OCI-LY1 (cell line): ENCODE measurements at regions not wholly inside any gene's neighbourhood (a gene's known extent, or its start where the extent isn't known, plus 50 kb on each side); places are given as distances from the start of the nearest gene placed in this dataset.

Experiments
- H2AFZ ChIP-seq: fragments of 200-600 bp; sonication (generic), shearing (Covaris generic); 2 replicates; pipeline ENCODE4 v1.6.0; 2014; ENCODE audit warnings: antibody characterized with exemption, mild to moderate bottlenecking, low read length
- H3F3A ChIP-seq: fragments of 200-600 bp; sonication (generic), shearing (Covaris generic); 2 replicates; pipeline ENCODE4 v1.6.0; 2014; ENCODE audit warnings: mild to moderate bottlenecking, antibody characterized with exemption, low read length, moderate library complexity; ENCODE audit not compliant: insufficient read depth
- H3K27ac ChIP-seq: fragments of 200-600 bp; sonication (generic); 2 replicates; pipeline ENCODE4 v1.5.1; 2014; ENCODE audit warnings: low read length, mixed run types, mild to moderate bottlenecking, low read depth; ENCODE audit not compliant: poor library complexity, severe bottlenecking
- H3K27me3 ChIP-seq: fragments of 200-600 bp; sonication (generic); 2 replicates; pipeline ENCODE4 v1.6.0; 2014; ENCODE audit warnings: antibody characterized with exemption, mild to moderate bottlenecking, low read length, moderate library complexity; ENCODE audit not compliant: insufficient read depth
- H3K36me3 ChIP-seq: fragments of 200-600 bp; sonication (generic); 2 replicates; pipeline ENCODE4 v1.6.1; 2014; ENCODE audit warnings: mild to moderate bottlenecking, antibody characterized with exemption, low read length, moderate library complexity, mixed read lengths; ENCODE audit not compliant: insufficient read depth
- H3K4me1 ChIP-seq: fragments of 200-600 bp; sonication (generic); 2 replicates; pipeline ENCODE4 v1.5.1; 2014; ENCODE audit warnings: mild to moderate bottlenecking, low read length, moderate library complexity; ENCODE audit not compliant: insufficient read depth, severe bottlenecking
- H3K4me2 ChIP-seq: fragments of 200-600 bp; sonication (generic), shearing (Covaris generic); 2 replicates; pipeline ENCODE4 v1.6.1; 2014; ENCODE audit warnings: low read length
- H3K4me3 ChIP-seq: fragments of 200-600 bp; sonication (generic); 2 replicates; pipeline ENCODE4 v1.5.1; 2014; ENCODE audit warnings: low read length, low read depth, mild to moderate bottlenecking, mixed read lengths; ENCODE audit not compliant: poor library complexity, severe bottlenecking
- H3K79me2 ChIP-seq: fragments of 200-600 bp; shearing (Covaris generic); 2 replicates; pipeline ENCODE4 v1.6.1; 2016; ENCODE audit warnings: mixed run types, low read length, mixed read lengths; ENCODE audit not compliant: insufficient read depth
- H3K9ac ChIP-seq: fragments of 200-600 bp; sonication (generic), shearing (Covaris generic); 2 replicates; pipeline ENCODE4 v1.6.1; 2014; ENCODE audit warnings: mild to moderate bottlenecking, low read length, mixed read lengths
- H3K9me2 ChIP-seq: fragments of 200-600 bp; sonication (generic), shearing (Covaris generic); 2 replicates; pipeline ENCODE4 v1.6.1; 2014; ENCODE audit warnings: low read depth, mild to moderate bottlenecking, low read length, mixed read lengths
- H3K9me3 ChIP-seq: fragments of 200-600 bp; shearing (Covaris generic); 2 replicates; pipeline ENCODE4 v1.6.1; 2014; ENCODE audit warnings: low read length, mixed read lengths
- H4K20me1 ChIP-seq: fragments of 200-600 bp; sonication (generic), shearing (Covaris generic); 2 replicates; pipeline ENCODE4 v1.6.0; 2016; ENCODE audit warnings: mild to moderate bottlenecking, low read length; ENCODE audit not compliant: insufficient read depth
- CTCF ChIP-seq: fragments of 200-600 bp; sonication (generic), shearing (Covaris generic); IDR thresholded peaks from 2 replicates; pipeline ENCODE4 v1.5.1; 2017; ENCODE audit warnings: mild to moderate bottlenecking, antibody characterized with exemption, low read length, moderate library complexity, mixed read lengths
- EZH2 ChIP-seq: fragments of 200-600 bp; sonication (generic), shearing (Covaris generic); IDR thresholded peaks from 2 replicates; pipeline ENCODE4 v1.8.0; 2017; ENCODE audit warnings: borderline replicate concordance, mixed run types, mild to moderate bottlenecking, antibody characterized with exemption, low read length, moderate library complexity, mixed read lengths

- no peak for TF ChIP-seq EZH2
- TF ChIP-seq CTCF, result no peak
- H3K9me3 ChIP-seq, result no peaks in the 10 kb centered on the region
- H3K4me1 ChIP-seq, result no peaks in the 10 kb centered on the region
- H3F3A ChIP-seq, result no peaks in the 10 kb centered on the region
- H2AFZ ChIP-seq, result no peak overlapping the region
- no peak overlapping the region for H3K4me3 ChIP-seq
- no peak overlapping the region for H3K4me2 ChIP-seq
- H3K36me3 ChIP-seq, result no peaks in the 10 kb centered on the region
- no peaks in the 10 kb centered on the region; the same call in 1 of the 2 replicates for H3K27me3 ChIP-seq
- no peak overlapping the region for H3K9ac ChIP-seq
- H3K27ac ChIP-seq, result no peak overlapping the region
- H4K20me1 ChIP-seq, result no peaks in the 10 kb centered on the region
- H3K9me2 ChIP-seq, result no peaks in the 10 kb centered on the region
- no peaks in the 10 kb centered on the region for H3K79me2 ChIP-seq
These were observed 233.1 kb upstream of the GSE1 start for GRCh38 chr16:85380002-85380395.

GRCh38 chr16:85380905-85381737 lies 232.0 kb upstream of the GSE1 start:
- no peaks in the 10 kb centered on the region for H3K9me3 ChIP-seq
- no peak overlapping the region for H2AFZ ChIP-seq
- H3K36me3 ChIP-seq, result no peaks in the 10 kb centered on the region
- H3K27ac ChIP-seq, result no peak overlapping the region
- no peaks in the 10 kb centered on the region for H3K9me2 ChIP-seq
- H3F3A ChIP-seq, result no peaks in the 10 kb centered on the region
- no peaks in the 10 kb centered on the region for H4K20me1 ChIP-seq
- H3K4me3 ChIP-seq, result no peak overlapping the region
- no peak overlapping the region for H3K9ac ChIP-seq
- no peak overlapping the region for H3K4me2 ChIP-seq
- H3K79me2 ChIP-seq, result no peaks in the 10 kb centered on the region
- no peaks in the 10 kb centered on the region for H3K4me1 ChIP-seq
- H3K27me3 ChIP-seq, result no peaks in the 10 kb centered on the region; the same call in 1 of the 2 replicates
- TF ChIP-seq EZH2 (no peak), CTCF (no peak)

GRCh38 chr16:85381738-85382592 lies 231.2 kb upstream of the GSE1 start:
- Histone ChIP-seq H3K36me3 (no peaks in the 10 kb centered on the region), H3F3A (no peaks in the 10 kb centered on the region), H4K20me1 (no peaks in the 10 kb centered on the region), H3K4me1 (no peaks in the 10 kb centered on the region), H3K4me3 (no peak overlapping the region), H3K4me2 (no peak overlapping the region), H3K27me3 (no peaks in the 10 kb centered on the region; the same call in 1 of the 2 replicates), H3K27ac (no peak overlapping the region), H3K9me3 (no peaks in the 10 kb centered on the region), H3K79me2 (no peaks in the 10 kb centered on the region), H3K9ac (no peak overlapping the region), H3K9me2 (no peaks in the 10 kb centered on the region), H2AFZ (no peak overlapping the region)
- no peak for TF ChIP-seq CTCF
- no peak for TF ChIP-seq EZH2
